ENCODE measurements at regions not wholly inside any gene's neighbourhood (a gene's known extent, or its start where the extent isn't known, plus 50 kb on each side); places are given as distances from the start of the nearest gene placed in this dataset.

DNA sequence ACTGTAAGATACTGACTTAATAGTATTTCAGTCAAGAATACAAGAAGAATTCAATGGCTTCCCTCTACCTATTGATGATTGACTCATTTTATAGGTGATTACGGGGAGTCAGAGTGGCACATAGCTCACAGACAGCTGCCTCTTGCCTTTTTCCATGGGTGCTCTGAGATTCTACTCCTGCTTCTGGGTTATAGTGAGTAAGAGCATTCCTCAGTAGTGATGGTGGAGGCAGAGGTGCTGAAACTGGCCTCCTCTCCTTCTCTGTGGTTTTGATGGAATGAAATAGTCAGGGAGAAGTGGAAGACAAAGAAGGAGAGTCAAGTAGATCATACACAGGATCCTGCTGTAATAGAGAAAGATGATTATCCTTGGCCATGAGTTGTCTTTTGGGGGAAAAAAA lies 438.2 kb upstream of the FAR2 start:
- ATAC-seq, result no peak
- Histone ChIP-seq H3K4me1 (ENCODE audit: control insufficient read depth, insufficient read depth, low read length) (no peaks in the 10 kb centered on the region), H3K27me3 (ENCODE audit: control insufficient read depth, insufficient read depth, low read length) (no peaks in the 10 kb centered on the region), H3K4me3 (ENCODE audit: low read length) (no peak overlapping the region), H3K36me3 (ENCODE audit: control insufficient read depth, insufficient read depth, low read length) (no peaks in the 10 kb centered on the region), H3K27ac (ENCODE audit: low read length) (no peak overlapping the region), H3K9me3 (ENCODE audit: control insufficient read depth, insufficient read depth, low read length) (no peaks in the 10 kb centered on the region)
- Mint-ChIP-seq H3K4me3 (no peak overlapping the region), H3K36me3 (peaks cover 5% of the 10 kb centered on the region), H3K27me3 (ENCODE audit: low read depth in 2 of 2) (no peaks in the 10 kb centered on the region), H3K9me3 (peaks cover 6 to 9% of the 10 kb centered on the region in 2 donors), H3K4me1 (no peaks in the 10 kb centered on the region), H3K27ac (no peak overlapping the region)
- 100% methylated on average over 1 of the region's 1 CpG for WGBS (ENCODE audit: insufficient coverage)
- intact Hi-C loops (cut with micrococcal nuclease), result no loop called here
- no peak for DNase-seq
- no peak for TF ChIP-seq CTCF (IDR thresholded peaks at IDR 0.05)

DNA sequence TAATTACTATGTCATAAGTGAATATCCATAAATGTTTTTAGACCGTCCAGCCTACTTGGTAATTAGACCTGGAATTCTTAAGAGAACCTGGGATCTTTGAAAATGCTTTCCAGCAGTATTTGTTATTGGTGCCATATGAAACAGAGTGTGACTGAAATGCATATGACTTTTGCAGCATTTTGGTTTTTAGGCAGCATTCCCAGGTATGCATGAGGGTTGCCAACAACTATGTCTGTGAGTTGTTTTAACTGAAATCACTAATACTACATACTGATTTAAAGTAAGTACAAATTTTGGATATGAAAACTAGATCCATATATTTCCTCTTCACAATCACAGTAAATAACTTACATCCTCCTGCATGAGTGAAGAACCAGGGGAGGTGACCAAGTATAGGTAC lies 437.7 kb upstream of the FAR2 start:
- intact Hi-C loops (cut with micrococcal nuclease), result no loop called here
- no peak overlapping the region for H3K4me3 Mint-ChIP-seq
- H3K27me3 Mint-ChIP-seq (ENCODE audit: low read depth in 2 of 2), result no peaks in the 10 kb centered on the region
- no peaks in the 10 kb centered on the region for H3K4me1 Mint-ChIP-seq
- Histone ChIP-seq H3K4me1 (ENCODE audit: control insufficient read depth, insufficient read depth, low read length) (no peaks in the 10 kb centered on the region), H3K9me3 (ENCODE audit: control insufficient read depth, insufficient read depth, low read length) (no peaks in the 10 kb centered on the region), H3K36me3 (ENCODE audit: control insufficient read depth, insufficient read depth, low read length) (no peaks in the 10 kb centered on the region), H3K27ac (ENCODE audit: low read length) (no peak overlapping the region), H3K27me3 (ENCODE audit: control insufficient read depth, insufficient read depth, low read length) (no peaks in the 10 kb centered on the region), H3K4me3 (ENCODE audit: low read length) (no peak overlapping the region)
- H3K9me3 Mint-ChIP-seq, result peaks cover under 1 to 7% of the 10 kb centered on the region in 2 donors
- no peak overlapping the region for H3K27ac Mint-ChIP-seq
- TF ChIP-seq CTCF (IDR thresholded peaks at IDR 0.05), result no peak
- ATAC-seq (no peak), DNase-seq (no peak)
- H3K36me3 Mint-ChIP-seq, result no peaks in the 10 kb centered on the region
- WGBS (ENCODE audit: insufficient coverage), result 100% methylated on average over 1 of the region's 1 CpG

GRCh38 chr12:28742791-28743190 lies 406.3 kb upstream of the FAR2 start:
- Mint-ChIP-seq H3K4me3 (no peak overlapping the region), H3K27ac (no peak overlapping the region), H3K27me3 (ENCODE audit: low read depth in 2 of 2) (no peaks in the 10 kb centered on the region), H3K4me1 (no peaks in the 10 kb centered on the region), H3K36me3 (no peaks in the 10 kb centered on the region), H3K9me3 (peaks cover 6% of the 10 kb centered on the region in 2 donors)
- DNase-seq (no peak), ATAC-seq (no peak)
- Histone ChIP-seq H3K27ac (ENCODE audit: low read length) (no peak overlapping the region), H3K4me3 (ENCODE audit: low read length) (no peak overlapping the region), H3K36me3 (ENCODE audit: control insufficient read depth, insufficient read depth, low read length) (no peaks in the 10 kb centered on the region), H3K4me1 (ENCODE audit: control insufficient read depth, insufficient read depth, low read length) (no peaks in the 10 kb centered on the region), H3K27me3 (ENCODE audit: control insufficient read depth, insufficient read depth, low read length) (no peaks in the 10 kb centered on the region), H3K9me3 (ENCODE audit: control insufficient read depth, insufficient read depth, low read length) (no peaks in the 10 kb centered on the region)
- TF ChIP-seq CTCF (IDR thresholded peaks at IDR 0.05), result no peak
- intact Hi-C loops (cut with micrococcal nuclease), result no loop called here

DNA sequence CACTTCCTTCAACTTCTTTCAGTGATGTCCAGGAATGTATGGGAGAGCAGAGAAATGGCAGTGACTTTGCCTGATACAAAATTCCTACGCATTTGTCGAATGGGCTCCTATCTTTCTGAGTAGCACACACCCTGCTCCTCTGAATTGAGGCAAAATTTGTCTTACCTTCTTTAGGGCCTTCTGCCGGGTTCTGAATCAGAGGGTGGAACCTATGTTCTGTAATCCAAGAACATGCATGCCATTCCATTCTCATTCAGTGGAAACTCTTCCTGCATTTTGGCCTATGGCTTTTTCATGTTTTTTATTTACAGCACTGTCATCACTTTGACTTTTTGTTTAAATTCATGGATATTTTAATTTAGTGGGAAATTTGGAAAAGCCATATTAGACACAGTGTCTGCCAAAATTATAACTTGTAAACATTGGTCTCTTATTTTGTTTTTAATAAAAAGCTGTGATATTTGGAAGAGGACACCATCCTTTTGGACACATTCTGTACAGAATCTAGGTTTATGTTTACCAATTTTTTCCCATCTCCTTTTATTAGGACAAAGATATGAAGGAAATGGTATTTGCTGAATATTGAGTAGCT lies 402.2 kb upstream of the FAR2 start:
- Mint-ChIP-seq H3K27me3 (ENCODE audit: low read depth in 2 of 2) (no peaks in the 10 kb centered on the region), H3K4me3 (no peak overlapping the region), H3K9me3 (peaks cover 13 to 14% of the 10 kb centered on the region in 2 donors), H3K4me1 (no peaks in the 10 kb centered on the region), H3K27ac (no peak overlapping the region), H3K36me3 (peaks cover 7% of the 10 kb centered on the region)
- 93% methylated on average over 3 of the region's 3 CpGs for WGBS (ENCODE audit: insufficient coverage)
- H3K9me3 ChIP-seq (ENCODE audit: control insufficient read depth, insufficient read depth, low read length), result no peaks in the 10 kb centered on the region
- TF ChIP-seq CTCF (IDR thresholded peaks at IDR 0.05), result no peak
- no peaks in the 10 kb centered on the region for H3K36me3 ChIP-seq (ENCODE audit: control insufficient read depth, insufficient read depth, low read length)
- no peaks in the 10 kb centered on the region for H3K27me3 ChIP-seq (ENCODE audit: control insufficient read depth, insufficient read depth, low read length)
- H3K4me1 ChIP-seq (ENCODE audit: control insufficient read depth, insufficient read depth, low read length), result no peaks in the 10 kb centered on the region
- no peak overlapping the region for H3K27ac ChIP-seq (ENCODE audit: low read length)
- ATAC-seq (no peak), DNase-seq (no peak)
- no peak overlapping the region for H3K4me3 ChIP-seq (ENCODE audit: low read length)
- intact Hi-C loops (cut with micrococcal nuclease), result no loop called here

Measured in natural killer cell (primary cell).